SK-MEL-5 (cell line): ENCODE measurements at regions not wholly inside any gene's neighbourhood (a gene's known extent, or its start where the extent isn't known, plus 50 kb on each side); places are given as distances from the start of the nearest gene placed in this dataset.

Experiments
- DNase-seq: peaks from one replicate; pipeline ENCODE4 v3.0.0-alpha.2; 2016; ENCODE audit warnings: low read depth, low spot score
- in situ Hi-C: cut with HindIII; loops from 2 replicates; pipeline ENCODE4 v1.10.0; 2016; ENCODE audit warnings: low sequenced_read_pairs, high pct_unique_total_duplicates, low pct_unique_long_range_greater_than_20kb

DNA sequence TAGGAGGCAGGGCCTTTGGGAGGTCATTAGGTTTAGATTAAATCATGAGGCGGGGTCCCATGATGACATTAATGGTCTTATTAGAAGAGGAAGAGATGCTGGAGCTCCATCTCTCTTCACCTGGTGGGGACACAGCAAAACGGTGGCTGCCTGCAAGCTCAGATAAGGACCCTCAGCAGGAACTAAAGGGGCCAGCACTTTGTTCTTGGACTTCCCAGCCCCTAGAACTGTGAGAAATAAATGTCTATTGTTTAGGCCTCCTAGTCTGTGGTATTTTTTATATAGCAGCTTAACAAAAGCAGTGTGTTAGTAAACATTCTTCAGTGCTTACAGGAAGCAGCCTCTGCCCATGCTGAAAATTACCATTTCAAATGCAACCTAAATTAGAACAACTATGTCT lies 157.6 kb downstream of the FOXA2 start:
- no peak for DNase-seq
- in situ Hi-C loops, result no loop called here

DNA sequence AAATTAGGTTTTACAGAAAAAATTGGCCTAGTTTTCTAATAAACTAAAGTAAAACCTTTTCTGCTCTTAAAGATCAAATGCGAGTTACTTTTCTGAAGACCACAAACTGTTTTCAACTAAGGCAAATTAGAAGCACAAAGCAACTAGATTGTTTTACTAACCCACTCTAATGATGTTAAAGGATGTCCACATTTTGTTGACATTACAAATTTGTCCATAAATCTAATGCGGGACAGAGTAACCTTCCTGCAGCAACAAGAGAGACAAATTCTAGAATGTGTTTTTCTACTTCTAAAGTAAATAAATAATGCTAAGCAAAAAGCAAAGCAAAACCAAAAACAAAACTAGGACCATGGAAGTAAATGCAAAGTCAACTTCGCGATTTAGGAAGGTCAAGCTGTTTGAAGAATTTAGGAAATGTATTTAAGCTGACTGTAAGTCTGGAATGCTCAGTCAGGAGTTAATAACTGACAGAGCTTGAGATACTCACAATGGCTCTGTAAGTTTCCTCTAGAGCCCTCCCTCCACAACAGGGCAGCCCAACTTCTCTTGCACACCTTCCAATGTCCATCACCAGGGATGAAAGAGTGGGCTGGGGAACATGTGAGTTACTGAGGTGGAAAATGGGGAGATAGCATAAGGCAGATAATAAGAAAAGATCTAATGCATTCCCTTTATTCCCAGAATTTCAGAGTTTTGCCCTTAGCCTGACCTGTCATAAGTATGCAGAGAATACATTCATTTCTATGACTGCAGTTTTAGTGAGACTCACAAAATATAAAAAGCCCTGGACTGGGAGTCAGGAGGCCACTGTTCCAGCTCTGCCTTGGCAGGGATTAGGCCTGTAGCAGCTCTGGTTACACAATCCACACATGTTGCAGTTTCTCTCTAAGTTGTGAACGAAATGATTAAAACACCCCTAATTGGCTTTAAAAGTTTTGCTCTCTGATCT lies 158.8 kb downstream of the FOXA2 start:
- DNase-seq, result no peak
- in situ Hi-C loops, result no loop called here

DNA sequence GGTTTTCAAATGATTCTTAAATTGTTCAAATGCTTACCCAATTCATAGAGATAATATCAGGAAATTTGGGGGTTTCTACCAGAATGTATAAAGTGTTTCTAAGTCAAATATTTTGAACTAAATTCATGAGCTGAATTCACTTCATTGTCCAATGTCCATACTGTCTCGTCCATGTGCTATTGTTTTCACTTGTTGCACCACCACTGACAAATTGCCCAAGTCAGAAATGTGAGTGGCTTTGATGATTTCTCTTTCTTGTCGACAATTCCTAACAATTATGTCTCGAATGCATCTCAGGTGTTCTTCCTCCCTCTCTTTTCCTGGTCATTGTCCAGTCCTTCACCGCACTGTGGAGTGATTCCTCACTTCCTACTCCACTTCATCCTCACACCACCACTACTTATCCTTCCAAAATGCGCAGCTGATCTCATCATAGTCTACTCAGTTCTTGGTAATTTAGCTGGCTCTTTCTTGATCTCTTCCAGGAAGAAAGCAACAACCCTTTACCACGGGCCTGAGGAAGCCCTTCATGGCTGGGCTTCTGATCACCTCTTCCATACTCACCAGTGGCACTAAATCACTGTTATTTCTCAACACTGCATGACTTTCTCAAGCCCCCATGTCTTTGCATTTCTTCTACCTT lies 161.1 kb downstream of the FOXA2 start:
- DNase-seq, result no peak
- in situ Hi-C loops, result no loop called here

DNA sequence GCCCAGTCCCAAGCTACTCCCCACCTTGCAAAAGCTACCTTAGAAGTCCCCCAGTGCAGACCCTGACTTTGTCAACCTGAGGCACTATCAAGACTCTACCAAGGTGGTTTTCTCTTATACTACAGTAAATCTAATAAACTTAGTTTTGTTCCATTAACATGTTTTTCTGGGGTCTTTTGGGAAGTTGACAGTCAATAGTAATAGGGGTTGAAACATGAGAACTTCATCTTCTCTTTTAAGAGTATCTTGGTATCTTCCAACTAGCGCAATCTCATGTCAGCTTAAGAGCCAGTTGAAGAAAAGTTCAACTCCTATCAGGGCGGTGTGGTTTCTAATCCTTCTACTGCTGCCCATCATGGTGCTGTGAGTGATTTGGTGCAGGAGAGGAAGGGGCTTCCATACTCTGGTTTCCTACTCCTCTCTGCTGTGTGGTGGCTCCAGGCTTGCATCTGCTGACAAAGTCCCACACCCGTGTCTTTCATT lies 164.2 kb downstream of the FOXA2 start:
- in situ Hi-C loops, result no loop called here
- no peak for DNase-seq

DNA sequence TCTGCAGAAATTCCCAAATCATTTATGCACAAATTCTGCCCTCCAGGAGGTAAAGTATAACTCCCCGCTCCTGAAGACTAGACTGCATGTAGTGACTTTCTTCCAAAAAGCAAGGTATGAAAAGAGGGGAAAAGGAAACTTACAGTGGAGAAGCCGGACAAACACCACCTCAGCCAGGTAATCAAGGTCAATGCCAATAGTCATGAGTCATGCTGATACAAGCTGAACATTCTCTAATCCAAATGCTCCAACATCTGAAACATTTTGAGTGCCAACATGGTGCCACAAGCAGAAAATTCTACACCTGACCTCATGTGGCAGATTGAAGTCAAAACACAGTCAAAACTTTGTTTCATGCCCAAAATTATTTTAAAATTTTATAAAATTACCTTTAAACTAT lies 165.6 kb downstream of the FOXA2 start:
- DNase-seq, result no peak
- in situ Hi-C loops, result no loop called here

DNA sequence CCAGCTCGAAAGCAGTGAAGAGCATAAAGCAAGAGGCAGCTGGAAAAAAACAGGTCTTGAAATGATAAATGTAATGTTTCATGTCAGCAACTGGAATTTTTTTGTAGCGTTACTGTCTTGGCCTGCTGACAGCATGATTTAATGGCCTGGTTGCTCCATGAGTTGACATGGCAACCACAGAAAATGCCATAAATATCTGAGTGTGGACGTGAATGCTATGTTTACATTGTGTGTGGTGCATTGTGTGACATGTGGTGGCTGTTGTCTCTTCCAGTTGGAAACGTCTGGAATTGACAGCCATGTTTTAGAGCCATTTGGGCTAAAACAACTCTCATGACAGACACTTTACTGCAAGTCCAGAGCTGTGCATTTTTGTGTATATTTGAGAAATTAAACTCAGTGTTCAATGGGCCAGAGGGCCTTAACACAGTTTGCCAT lies 170.0 kb downstream of the FOXA2 start:
- in situ Hi-C loops, result no loop called here
- no peak for DNase-seq

DNA sequence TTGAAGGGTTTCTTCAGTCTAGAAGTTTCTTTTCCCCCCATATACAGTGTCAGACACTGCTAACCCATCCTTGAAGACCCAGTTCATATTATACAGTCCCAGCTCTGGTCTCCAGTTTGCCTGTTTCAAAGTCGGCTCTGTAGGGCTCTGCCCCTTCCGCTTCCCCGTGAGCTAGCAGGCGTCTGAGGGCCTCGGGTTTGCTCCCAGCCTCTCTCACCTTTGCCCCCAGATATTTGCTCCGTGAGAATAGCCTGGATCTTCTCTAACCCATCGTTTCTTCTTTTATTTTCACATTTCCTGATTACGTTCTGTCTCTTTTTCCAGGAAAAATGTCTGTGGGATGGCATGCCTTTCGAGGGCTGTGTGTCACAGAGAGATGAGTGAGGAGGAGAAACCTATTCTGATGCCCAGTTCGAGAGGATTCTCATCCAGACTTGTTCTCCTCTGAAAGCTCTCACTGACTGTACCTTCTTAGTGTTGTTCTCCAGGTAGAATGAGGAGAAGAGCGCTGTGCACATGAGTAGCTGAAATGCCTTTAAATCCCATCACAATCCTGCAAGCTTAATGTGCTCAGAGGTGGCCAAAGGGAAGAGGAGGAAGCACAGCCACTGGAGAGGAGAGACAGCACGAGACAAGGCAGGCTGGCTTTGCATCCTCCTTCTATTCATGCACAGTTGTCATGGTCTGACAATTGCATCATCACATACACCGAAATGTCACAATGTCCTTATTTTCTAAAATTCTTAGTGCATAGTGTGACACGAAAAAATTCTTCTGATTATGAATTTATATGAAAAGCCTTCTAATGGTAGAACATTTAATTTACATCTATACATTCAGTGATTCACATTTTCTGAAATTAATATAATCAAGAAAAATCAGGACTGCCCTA lies 171.1 kb downstream of the FOXA2 start:
- no peak for DNase-seq
- in situ Hi-C loops, result no loop called here

DNA sequence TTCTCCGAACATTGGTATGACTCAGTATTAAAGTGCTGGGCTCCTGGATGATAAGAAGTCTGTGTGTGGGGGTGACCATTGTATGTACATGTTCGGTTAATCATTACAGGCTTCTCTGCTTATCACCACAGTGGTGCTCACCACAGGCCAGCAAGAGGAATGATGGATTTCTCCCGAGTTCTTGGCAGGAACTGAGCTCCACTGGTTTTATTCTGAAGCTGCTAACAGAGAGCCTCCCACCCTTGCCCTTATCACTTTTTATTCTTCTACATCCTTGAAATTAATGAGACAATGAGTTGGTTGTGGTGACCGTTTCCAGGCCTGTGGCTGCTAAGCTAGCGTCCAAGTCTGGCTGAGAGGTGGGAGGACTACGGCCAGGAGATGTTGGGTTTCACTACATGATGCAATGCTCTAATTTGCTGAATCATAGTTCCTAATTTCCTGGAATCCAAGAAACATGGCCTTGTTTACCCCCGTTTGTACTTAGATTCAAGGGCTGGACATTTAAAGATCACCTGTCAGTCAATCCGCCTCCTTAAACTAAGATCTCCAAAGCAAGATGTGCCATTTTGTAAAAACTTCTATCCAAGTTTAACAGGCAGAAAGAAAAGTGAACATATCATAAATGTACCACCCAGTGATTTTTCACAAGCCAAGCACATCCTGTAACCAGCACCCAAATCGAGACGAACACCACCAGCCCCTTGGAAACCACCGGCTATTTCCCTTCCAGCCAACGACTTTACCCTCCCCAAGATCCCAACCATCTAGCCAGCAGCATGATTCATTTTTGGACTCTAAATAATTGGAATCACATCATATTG lies 172.5 kb downstream of the FOXA2 start:
- no peak for DNase-seq
- in situ Hi-C loops, result no loop called here

DNA sequence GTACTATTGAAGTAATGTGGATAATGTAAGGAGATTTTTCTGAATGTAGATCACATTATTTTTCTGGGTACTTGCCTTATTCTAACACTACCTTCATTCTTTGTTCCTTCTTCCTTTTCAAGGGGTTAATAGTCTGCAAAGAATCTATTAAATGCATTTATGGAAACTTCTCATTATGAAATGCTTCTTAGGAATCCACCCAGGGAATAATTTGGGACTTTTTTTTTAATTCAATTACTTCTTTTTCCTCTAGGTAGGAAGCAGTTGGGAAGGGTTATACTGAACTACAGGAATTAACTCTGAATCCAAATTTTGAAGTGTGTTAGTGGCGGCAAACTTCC lies 173.1 kb downstream of the FOXA2 start:
- DNase-seq, result no peak
- in situ Hi-C loops, result no loop called here

DNA sequence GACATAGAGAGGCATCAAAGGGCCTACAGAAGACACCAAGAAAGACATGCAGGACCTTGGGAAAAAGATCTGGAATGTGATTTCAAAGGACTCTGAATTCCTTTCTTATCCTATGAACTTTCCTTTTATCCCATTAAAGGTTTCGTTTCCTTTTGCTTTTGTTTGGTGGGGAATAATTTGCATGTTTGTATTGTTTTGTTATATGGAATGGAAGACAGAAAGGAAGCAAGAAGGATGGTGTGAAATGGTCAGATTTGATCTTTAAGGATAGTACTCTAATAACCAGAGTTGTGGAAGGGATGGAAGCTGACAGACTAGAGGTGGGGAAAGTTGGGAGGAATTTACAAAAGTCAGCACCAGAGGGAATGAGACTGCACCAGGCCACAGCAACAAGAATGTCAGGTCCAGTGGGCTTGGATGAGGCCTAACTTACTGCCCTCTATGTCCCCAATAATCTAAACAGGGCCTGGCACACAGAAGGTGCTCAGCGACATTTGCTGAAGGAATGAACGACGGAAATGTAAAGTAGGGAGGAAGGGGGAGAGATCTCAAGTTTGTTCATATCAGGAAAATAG lies 173.7 kb downstream of the FOXA2 start:
- no peak for DNase-seq
- in situ Hi-C loops, result no loop called here

DNA sequence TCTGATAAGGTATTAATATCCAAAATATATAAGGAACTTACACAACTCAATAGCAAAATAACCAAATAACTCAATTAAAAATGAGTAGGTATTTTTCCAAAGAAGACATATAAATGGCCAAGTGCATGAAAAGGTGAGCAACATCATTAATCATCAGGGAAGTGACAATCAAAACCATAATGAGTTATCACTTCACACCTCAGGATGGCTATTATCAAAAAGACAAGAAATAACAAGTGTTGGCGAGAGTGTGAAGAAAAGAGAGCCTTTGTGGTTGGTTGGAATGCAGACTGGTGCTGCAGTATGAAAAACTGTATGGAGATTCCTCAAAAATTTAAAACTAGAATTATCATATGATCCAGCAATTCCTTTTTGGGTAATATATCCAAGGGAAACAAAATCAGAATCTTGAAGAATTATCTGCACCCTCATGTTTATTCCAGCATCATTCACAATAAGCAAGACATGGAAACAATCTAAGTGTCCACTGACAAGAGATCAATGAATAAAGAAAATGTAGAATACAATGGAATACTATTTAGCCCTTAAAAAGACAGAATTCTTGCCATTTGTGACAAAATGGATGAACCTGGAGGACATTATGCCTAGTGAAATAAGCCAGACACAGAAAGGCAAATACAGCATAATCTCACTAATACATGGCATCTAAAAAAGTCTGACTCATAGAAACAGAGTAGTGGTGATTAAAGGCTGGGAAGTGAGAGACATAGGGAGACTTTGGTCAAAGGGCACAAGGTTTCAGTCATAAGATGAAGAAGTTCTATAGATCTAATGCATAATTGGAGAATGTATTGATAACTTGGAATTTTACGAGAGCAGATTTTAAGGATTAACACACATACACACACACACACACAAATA lies 175.6 kb downstream of the FOXA2 start:
- DNase-seq, result no peak
- in situ Hi-C loops, result no loop called here

DNA sequence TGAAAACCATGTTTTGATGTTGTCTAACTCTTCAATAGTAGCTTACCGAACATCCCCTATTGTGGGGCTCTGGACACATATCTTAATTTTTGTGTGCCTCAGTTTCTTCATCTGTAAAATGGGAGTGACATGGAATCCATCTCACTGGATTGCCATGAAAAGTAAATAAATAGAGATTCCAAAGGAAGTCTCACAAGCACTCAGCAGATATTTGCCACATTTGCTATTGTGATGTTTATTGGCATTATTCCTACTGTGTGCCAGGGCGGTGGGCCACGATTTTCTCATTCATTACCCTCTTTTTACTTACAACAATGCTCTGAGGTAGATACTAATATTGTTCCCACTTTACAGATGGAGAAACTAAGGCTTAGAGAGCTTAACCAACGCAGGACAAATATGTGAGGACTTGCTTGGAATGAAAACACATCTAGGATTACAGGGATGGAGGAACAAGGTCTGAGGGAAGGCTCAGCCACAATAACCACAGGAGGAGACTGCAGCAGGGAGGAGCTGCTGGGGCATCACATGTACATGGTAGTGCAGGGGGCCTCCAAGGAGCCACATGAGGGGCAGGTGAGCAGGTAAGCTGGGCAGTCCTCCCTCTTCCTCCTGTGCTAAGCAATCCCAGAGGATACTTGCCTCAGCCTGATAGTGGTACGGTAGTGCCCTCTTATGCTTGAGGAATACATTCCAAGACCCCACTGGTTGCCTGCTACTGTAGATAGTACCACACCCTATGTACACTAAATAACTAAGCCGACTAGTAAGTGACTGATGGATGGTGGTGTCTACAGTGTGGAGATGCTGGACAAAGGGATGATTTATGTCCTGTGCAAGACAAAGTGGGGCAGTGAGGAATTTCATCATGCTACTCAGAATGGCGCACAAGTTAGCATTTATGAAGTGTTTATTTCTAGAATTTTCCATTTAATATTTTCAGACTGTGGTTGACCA lies 176.9 kb downstream of the FOXA2 start:
- DNase-seq, result no peak
- in situ Hi-C loops, result no loop called here

DNA sequence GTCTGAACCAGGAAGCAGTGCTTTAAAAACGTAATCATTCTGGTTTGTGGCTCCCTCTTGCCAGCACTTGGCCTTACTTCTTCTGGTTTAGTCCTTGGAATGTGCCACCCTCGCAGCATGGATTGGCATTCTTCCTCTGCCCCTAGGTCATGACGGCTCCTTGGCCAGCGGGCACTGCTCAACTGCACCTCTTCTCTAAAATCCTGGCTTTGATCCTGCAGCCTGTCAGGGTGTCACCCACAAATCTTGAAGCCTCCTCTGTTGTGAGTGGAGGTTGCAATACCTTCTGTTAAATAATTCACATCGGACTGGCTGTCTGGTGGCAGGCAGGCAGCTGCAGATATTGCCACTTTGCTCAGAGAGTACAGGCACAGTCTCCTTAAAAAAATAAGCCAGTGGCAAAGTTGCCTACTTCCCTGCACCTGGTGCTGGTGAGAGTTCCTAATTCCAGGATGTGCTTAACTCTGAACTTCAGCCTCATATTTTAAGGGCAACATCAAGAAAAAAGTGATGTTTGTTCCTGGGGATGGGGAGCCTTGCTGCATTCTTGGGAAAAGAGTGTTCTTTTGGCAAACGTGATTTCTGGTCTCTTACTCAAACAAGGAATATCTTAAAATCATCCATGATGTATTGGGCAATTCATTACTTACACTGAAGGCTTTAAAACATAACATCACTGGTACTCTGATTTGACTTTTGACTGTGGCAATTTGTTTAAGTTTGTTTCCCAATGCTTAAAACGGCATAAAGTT lies 179.8 kb downstream of the FOXA2 start:
- no peak for DNase-seq
- in situ Hi-C loops, result no loop called here

DNA sequence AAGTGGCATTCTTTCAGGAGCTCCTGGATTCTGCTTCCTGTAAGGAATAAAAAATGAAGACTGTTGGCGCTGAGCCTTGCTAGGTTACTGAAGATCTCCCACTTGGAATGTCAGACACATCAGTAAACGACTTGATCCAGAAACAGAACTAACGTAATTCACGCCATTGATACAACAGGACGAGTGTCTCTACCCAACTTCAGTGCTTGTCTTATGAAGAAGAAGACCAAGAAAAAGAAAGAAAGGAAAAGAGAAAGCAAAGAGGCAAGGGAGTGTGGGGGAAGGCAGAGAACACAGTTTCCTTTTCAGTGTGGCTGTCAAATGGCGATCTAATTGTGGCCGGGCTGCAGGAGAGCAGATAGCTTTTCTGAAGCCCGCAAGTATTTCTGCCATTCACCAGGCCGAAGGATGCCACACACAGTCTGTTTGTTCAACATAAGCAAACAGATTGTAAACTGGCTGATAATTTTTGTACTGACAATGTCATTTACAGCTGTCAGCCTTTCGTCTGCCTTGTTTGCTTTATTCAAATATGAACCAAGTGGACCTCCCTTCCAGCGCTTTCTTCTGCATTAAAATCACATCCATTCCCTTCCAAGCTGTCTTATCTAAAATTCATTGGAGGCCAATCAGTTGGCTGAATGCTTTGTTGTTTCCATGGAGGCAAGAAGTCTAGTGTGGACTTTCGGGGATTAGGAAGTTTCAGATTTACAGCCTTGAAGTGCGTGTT lies 180.6 kb downstream of the FOXA2 start:
- in situ Hi-C loops, result no loop called here
- DNase-seq, result no peak
